CD4-positive, alpha-beta T cell (primary cell): ENCODE measurements at regions not wholly inside any gene's neighbourhood (a gene's known extent, or its start where the extent isn't known, plus 50 kb on each side); places are given as distances from the start of the nearest gene placed in this dataset.

Experiments used
- ATAC-seq: fragments of 200-7000 bp; cut with Tn5 transposase; one replicate; pipeline ENCODE4 v1.10.0; 2022; ENCODE audit warnings: mild to moderate bottlenecking; ENCODE audit not compliant: poor library complexity
- CTCF ChIA-PET: fragments of 350-600 bp; sonication (Branson Sonifier 250); formaldehyde crosslinking; loops from one replicate; lab custom pipeline; 2021; ENCODE audit warnings: antibody characterized with exemption, inconsistent platforms; lab: Charles Lee
- POLR2A ChIA-PET: fragments of 350-600 bp; sonication (Branson Sonifier 250); formaldehyde crosslinking; loops from one replicate; lab custom pipeline; 2021; ENCODE audit warnings: antibody characterized with exemption, inconsistent platforms; lab: Charles Lee
- DNase-seq, 14 experiments: peaks; one replicate each; pipeline ENCODE4 v3.0.0-alpha.2; 2013 to 2020; ENCODE audit warnings: mixed read lengths in 2 of 14
- H3K27ac ChIP-seq, 2 donors: one replicate each; pipeline versions ENCODE4 v1.5.1 to v1.7.0; 2013; ENCODE audit warnings: low read length in 2 of 2, low read depth in 1 of 2, mild to moderate bottlenecking in 1 of 2
- H3K27me3 ChIP-seq, 2 experiments: 1 replicate in 1 of 2; 2 replicates in 1 of 2; pipeline versions ENCODE4 v1.6.1 to v1.7.0; 2013; ENCODE audit warnings: low read length in 2 of 2, control low read depth in 1 of 2, mild to moderate bottlenecking in 1 of 2, moderate library complexity in 1 of 2; ENCODE audit not compliant: insufficient read depth in 2 of 2, control insufficient read depth in 1 of 2
- H3K36me3 ChIP-seq: one replicate; pipeline ENCODE4 v1.6.1; 2013; ENCODE audit warnings: low read length, control low read depth; ENCODE audit not compliant: insufficient read depth
- H3K4me1 ChIP-seq: one replicate; pipeline ENCODE4 v1.6.1; 2013; ENCODE audit warnings: low read length, control low read depth; ENCODE audit not compliant: insufficient read depth
- H3K4me3 ChIP-seq: one replicate; pipeline ENCODE4 v1.5.1; 2013; ENCODE audit warnings: mild to moderate bottlenecking, low read length, moderate library complexity
- H3K9me3 ChIP-seq, 2 experiments: 1 replicate in 1 of 2; 2 replicates in 1 of 2; pipeline versions ENCODE4 v1.6.1 to v1.7.0; 2013; ENCODE audit warnings: low read length in 2 of 2, mild to moderate bottlenecking in 2 of 2, control low read depth in 1 of 2, moderate library complexity in 1 of 2; ENCODE audit not compliant: control insufficient read depth in 1 of 2, insufficient read depth in 1 of 2
- H3K27ac Mint-ChIP-seq: one replicate; pipeline ENCODE4 v1.8.0; 2020; ENCODE audit warnings: mixed read lengths
- H3K27me3 Mint-ChIP-seq: one replicate; pipeline ENCODE4 v1.8.0; 2021; ENCODE audit warnings: mixed read lengths
- H3K36me3 Mint-ChIP-seq: one replicate; pipeline ENCODE4 v1.8.0; 2021; ENCODE audit warnings: low read depth, mixed read lengths
- H3K4me1 Mint-ChIP-seq: one replicate; pipeline ENCODE4 v1.8.0; 2021; ENCODE audit warnings: low read depth, mixed read lengths
- H3K4me3 Mint-ChIP-seq: one replicate; pipeline ENCODE4 v1.8.0; 2020; ENCODE audit warnings: mild to moderate bottlenecking, mixed read lengths
- H3K9me3 Mint-ChIP-seq: one replicate; pipeline ENCODE4 v1.8.0; 2020; ENCODE audit warnings: mixed read lengths
- intact Hi-C, 2 experiments: fragments of 100-400 bp; cut with DNase I in 1 of 2; cut with micrococcal nuclease in 1 of 2; formaldehyde crosslinking; loops; one replicate each; pipeline versions ENCODE4 v1.15.1 to v1.9.0; 2023 to 2025; cut with DNase I, micrococcal nuclease
- TF ChIP-seq, protein P1 (sequence below): fragments of 200-600 bp; IDR thresholded peaks from one replicate; pipeline ENCODE4 v1.8.0; 2022; ENCODE audit warnings: antibody characterized with exemption, mild to moderate bottlenecking

- Mint-ChIP-seq H3K4me3 (no peak overlapping the region), H3K9me3 (no peaks in the 10 kb centered on the region), H3K27me3 (no peaks in the 10 kb centered on the region), H3K4me1 (peaks cover 12% of the 10 kb centered on the region), H3K36me3 (no peaks in the 10 kb centered on the region), H3K27ac (no peak overlapping the region)
- Histone ChIP-seq H3K4me3 (no peak overlapping the region), H3K27ac (no peak overlapping the region), H3K27me3 (no peaks in the 10 kb centered on the region), H3K4me1 (no peaks in the 10 kb centered on the region), H3K9me3 (no peaks in the 10 kb centered on the region), H3K36me3 (no peaks in the 10 kb centered on the region)
- CTCF ChIA-PET: interaction anchor here (1.4 kb wide), 1 partner anchor 10 kb away, joined by 3 read pairs; no protein-coding TSS in a partner anchor
- TF ChIP-seq, protein P1, sequence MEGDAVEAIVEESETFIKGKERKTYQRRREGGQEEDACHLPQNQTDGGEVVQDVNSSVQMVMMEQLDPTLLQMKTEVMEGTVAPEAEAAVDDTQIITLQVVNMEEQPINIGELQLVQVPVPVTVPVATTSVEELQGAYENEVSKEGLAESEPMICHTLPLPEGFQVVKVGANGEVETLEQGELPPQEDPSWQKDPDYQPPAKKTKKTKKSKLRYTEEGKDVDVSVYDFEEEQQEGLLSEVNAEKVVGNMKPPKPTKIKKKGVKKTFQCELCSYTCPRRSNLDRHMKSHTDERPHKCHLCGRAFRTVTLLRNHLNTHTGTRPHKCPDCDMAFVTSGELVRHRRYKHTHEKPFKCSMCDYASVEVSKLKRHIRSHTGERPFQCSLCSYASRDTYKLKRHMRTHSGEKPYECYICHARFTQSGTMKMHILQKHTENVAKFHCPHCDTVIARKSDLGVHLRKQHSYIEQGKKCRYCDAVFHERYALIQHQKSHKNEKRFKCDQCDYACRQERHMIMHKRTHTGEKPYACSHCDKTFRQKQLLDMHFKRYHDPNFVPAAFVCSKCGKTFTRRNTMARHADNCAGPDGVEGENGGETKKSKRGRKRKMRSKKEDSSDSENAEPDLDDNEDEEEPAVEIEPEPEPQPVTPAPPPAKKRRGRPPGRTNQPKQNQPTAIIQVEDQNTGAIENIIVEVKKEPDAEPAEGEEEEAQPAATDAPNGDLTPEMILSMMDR: no peak
- intact Hi-C loops: no loop called here
- DNase-seq (no peak), ATAC-seq (no peak)
- POLR2A ChIA-PET: no interaction called here
These were observed 457.6 kb upstream of the KLF6 start for GRCh38 chr10:4242561-4243035.

GRCh38 chr10:4241724-4242345, 456.8 kb upstream of the KLF6 start:
- H3K4me3 Mint-ChIP-seq: no peak overlapping the region
- CTCF ChIA-PET: no interaction called here

GRCh38 chr10:4240608-4241197, 455.7 kb upstream of the KLF6 start:
- intact Hi-C loops: no loop called here
- no peak for ATAC-seq

More at GRCh38 chr10:4241724-4242345, 456.8 kb upstream of the KLF6 start:
- TF ChIP-seq, protein P1: no peak
- Histone ChIP-seq H3K27me3 (no peaks in the 10 kb centered on the region), H3K4me3 (no peak overlapping the region), H3K9me3 (no peaks in the 10 kb centered on the region), H3K36me3 (no peaks in the 10 kb centered on the region), H3K27ac (no peak overlapping the region), H3K4me1 (no peaks in the 10 kb centered on the region)
- no peak for DNase-seq
- ATAC-seq: no peak
- Mint-ChIP-seq H3K4me1 (peaks cover 11% of the 10 kb centered on the region), H3K27ac (no peak overlapping the region), H3K27me3 (no peaks in the 10 kb centered on the region), H3K9me3 (peaks cover 5% of the 10 kb centered on the region), H3K36me3 (no peaks in the 10 kb centered on the region)
- POLR2A ChIA-PET: no interaction called here
- intact Hi-C loops: no loop called here

More at GRCh38 chr10:4240608-4241197, 455.7 kb upstream of the KLF6 start:
- ChIA-PET CTCF (no interaction called here), POLR2A (no interaction called here)
- Histone ChIP-seq H3K27ac (no peak overlapping the region), H3K27me3 (no peaks in the 10 kb centered on the region), H3K4me3 (no peak overlapping the region), H3K4me1 (no peaks in the 10 kb centered on the region), H3K36me3 (no peaks in the 10 kb centered on the region), H3K9me3 (no peaks in the 10 kb centered on the region)
- TF ChIP-seq, protein P1: no peak
- Mint-ChIP-seq H3K4me1 (peaks cover 6% of the 10 kb centered on the region), H3K27me3 (no peaks in the 10 kb centered on the region), H3K36me3 (no peaks in the 10 kb centered on the region), H3K4me3 (no peak overlapping the region), H3K9me3 (peaks cover 5% of the 10 kb centered on the region), H3K27ac (no peak overlapping the region)
- DNase-seq: no peak
